HG03520 (cell line): ENCODE measurements at regions not wholly inside any gene's neighbourhood (a gene's known extent, or its start where the extent isn't known, plus 50 kb on each side); places are given as distances from the start of the nearest gene placed in this dataset.

ENCODE experiments used
- ATAC-seq: cut with Tn5 transposase; IDR thresholded peaks from one replicate; pipeline ENCODE4 v1.9.1; 2021; ENCODE audit warnings: mild to moderate bottlenecking, moderate library complexity; ENCODE audit not compliant: unreplicated experiment

DNA sequence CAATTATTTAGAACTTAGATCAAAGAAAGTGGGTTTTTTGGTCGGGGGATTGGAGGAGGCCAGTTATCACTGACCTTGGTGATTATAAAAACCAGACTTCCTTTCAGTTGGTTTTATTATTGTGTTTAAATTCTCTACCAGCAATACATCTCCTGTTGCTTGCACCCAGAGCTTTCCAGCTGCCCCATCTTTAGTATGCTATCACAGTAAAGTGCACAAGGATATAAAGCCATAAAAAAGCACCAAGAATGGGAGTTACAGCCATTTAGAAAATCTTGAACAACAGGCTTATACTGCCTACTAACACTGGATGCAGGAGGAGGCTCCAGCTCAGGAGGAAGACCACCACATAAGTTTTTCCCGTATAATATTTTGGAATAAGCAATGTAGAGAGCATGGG is 148.7 kb upstream of the OSR1 start:
- no peak for ATAC-seq

DNA sequence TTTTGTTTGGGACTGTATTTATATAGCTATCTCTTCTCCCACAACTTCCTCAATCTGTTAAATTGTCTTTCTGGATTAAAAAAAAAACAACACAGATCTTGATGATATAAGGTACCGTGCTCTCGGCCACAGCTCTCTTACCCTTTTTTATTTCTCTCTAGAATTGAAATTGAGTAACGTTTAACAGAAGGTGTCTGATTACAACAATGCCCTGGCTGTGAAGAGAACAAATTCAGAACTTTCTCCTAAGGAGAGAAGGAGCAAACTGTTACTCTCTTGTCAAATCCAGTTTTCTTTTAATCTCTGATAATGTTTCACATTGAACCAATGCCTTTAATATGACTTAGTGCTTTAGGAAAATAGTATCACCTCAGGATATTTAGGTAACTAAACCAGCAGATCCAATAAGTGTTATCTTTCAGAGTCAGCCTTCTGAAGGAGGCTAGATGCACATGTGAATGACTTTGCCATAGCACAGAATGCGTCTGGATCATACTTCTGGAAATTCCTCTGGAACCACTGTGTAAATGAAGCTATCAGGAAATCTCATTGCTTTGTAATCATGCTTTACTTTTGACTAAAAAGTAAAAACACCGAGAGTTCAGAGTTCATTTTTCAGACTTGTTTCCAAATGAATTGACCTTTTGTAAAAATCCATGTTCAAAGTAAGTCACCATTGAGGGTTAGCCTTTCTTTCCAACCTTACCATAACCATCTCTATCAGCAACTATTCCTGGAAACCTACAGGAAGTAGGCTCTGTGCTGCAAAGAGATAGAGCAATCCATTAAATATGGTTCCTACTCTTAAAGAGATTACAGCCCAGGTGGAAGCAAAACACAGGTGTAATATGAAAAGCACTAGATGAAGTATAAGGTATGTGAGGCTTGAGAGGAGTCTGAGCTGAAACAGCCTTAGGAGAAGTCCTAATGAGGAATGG is 147.0 kb upstream of the OSR1 start:
- no peak for ATAC-seq

DNA sequence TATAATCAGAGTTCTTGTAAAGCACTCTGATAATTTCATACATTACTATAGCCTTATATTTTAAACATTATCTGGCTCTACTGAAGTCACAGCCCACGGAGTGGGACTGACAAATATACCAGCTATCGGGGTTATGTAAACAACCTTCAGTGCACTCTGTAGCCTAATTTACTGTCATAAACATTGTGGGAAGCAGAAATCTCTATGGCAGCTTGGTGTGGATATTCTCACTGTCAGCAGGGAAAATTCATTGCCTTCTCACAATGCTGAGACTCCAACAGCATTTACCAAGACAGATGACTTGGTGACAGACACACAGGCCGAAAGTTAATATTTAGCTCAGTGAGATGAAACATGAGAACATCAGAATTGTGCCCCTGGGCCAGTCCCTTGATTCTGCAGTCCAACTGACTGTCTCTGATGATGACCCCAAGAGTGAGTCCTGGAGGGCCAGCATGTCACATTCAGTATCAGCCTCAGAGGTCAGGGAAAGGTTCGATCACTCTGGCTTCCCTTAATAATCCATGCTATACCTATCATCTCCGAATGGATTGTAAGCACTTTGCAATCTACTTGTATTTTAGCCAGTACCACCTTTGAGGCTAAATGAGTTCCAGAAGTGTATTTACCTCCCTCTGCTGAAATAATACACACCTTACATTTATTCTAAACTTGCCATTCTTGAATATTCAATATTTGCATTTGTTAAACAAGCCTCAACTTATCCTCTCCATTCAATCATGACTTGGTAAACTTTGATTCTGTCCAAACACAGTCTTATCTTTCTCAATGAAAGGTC is 146.2 kb upstream of the OSR1 start:
- no peak for ATAC-seq

DNA sequence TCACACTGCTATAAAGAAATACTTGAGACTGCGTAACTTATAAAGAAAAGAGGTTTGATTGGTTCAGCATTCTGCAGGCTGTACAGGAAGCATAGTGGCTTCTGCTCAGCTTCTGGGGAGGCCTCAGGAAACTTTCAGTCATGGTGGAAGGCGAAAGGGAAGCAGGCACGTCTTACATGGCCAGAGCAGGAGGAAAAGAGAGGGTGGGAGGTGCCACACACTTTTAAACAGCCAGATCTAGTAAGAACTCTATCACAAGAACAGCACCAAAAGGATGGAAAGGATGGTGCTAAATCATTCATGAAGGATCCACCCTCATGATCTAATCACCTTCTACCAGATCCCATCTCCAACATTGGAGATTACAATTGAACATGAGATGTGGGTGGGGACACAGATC is 145.5 kb upstream of the OSR1 start:
- no peak for ATAC-seq

DNA sequence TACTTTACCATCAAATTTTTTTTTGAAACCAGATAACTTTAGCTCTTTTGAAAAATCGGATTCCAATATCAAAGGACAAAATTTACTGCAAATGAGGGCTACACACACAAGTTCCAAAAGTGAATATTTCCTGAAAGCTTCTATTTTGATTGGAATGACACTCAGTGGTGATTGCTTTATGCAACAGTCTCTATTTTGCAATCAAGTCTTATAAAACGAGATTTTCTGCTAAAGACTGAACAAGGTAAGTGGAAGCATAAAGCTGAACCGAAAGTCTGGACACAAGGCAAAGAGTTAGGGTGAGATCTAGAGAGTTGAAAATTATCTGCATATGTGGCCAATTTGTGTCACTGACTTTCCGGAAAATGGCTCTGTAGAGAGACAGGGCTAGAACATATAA is 145.0 kb upstream of the OSR1 start:
- no peak for ATAC-seq

DNA sequence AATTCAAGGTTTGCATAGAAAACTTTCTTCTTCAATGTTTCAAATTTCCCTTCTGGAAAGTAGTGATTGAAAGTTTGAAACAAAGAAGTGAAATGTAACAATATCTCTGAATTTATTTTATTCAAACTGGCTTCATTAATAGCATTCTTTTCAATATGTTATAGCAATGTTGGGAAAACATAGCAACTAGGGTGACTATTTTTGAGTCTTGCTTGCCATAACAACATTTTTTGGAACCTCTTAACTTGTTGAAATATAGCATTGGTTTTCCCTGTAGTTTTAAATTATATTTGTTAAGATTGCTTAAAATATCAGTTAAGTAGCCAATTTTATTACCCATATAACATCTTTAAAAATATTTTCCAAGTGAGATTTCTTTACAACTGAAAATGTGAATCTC is 141.7 kb upstream of the OSR1 start:
- ATAC-seq = no peak

DNA sequence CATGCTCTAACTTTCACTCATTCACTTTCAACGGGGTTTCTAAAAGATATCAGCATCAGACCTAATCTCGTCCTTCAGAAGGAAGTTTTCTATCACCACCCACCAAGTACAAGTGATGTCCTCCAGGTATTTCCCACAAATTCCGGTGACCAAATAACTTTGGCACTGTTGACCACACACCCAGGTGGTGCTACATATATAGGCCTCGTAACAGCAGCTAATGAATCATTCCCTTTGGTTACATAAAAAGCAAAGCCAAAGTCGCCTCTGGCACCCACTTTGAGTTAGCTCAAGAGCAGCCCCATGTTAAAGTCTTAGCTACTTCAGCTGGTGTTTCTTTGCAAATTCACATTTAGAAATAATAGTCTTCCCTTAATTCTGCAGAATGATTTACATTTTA is 138.2 kb upstream of the OSR1 start:
- ATAC-seq = no peak

DNA sequence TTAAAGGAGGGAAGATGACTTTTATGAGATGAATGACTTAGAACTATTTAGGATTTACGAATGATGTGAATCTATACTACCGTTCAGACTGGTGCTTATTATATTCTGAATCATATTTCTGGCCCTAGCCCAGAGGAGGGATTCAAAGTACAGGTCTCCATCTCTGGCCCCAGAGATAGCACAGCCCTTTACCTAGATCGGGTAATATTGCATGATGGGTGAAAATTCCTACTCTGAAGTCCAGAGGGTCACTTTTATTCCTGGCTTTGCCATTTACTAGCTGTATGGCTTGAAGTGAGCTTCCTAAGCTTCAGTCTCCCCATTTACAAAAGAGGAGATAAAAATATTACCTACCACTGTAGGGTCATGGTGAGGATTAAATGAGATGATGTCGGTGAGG is 135.8 kb upstream of the OSR1 start:
- ATAC-seq = no peak

DNA sequence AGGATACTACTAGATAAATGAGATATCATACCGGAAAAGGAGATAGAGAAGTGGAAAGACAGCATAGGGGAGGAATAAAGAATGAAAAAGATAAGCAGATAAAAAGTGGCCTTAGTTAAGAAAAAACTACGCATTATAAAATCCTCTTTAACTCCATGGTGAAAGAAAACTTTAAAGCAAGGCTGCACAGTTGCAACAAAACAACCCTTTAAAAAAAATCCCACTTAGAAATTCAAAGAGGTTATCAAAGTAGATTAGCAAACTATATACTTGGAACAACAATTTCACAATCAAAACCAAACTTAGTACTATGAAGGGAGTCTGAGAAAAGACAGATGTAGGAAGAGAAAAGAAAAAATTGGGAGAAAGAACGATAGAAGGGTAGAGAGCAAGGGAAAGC is 133.4 kb upstream of the OSR1 start:
- ATAC-seq = no peak

DNA sequence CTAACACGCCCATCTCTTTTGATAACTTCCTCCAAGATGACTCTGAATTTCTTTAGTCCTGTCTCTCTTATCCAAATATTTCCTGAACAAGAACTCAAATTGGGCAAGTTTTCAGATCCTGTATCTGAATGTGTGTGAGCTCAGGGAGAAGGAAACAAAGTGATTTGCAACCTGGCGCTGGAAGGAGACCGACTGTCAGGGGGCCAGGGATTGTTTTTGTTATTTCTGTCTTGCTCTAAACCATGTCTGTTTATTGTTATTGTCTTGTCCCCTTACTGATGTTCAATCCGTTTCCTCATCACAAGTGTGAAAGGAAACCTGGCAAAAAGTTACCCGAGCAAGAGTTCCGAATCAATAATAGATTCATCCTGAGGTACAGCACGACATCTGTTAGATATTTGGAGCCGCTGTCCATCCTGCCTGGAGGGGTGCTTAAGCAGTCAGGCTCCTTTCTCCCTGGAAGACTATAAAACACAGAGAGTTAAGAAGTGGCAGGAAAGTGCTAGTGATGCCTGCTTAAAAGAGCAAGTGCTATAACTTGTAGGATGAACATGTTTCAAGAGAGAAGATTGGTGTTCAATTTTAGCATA is 132.5 kb upstream of the OSR1 start:
- ATAC-seq = no peak

DNA sequence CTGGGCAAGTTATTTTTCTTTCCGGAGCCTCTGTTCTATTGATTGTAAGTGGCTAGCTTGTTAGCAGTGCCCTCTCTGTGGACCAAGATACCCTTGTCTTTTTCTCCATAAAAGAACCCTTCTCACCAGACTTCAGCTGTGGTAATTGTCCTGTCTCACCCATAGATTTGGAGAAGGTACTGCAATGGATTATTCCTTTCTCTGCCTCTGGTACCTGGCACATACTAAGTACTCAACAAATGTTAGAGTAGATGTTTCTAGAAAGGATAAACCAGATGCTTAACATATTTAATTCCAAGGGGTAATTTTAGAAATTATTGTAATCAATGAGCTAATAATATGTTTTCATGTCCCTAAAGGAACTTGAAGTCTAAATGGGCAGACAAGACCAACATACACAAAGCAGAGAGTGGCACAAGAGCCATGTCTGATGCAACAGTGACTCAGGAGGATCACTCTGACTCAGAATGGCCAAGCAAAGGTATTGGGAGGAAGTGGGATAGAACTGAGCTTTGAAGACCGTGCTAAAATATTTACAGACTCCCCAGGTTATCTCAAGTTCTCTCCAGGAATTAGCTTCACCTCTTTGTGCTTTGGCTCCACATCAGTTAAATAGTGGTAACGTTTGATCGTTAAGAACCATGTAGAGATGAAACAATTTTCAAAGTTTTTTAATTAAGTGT is 129.7 kb upstream of the OSR1 start:
- ATAC-seq = peak; percentile 90

DNA sequence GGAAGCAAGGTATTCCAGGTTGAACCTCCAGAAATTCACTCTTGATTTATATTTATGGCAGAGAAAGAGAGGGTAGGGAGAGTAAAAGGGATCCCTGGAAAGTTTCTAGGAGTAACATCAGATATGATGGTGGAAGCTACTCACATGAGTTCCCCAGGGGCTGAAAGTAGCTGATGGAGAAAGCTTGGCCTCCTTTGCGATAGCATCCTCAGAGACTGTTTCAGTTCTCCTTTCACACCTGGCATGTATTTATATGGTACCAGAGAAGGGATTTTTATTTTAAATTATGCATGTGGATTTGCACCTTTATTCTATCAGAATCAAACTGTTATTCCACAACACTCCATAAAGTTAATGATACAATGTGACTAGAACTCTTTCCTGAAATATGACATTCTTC is 126.3 kb upstream of the OSR1 start:
- no peak for ATAC-seq

DNA sequence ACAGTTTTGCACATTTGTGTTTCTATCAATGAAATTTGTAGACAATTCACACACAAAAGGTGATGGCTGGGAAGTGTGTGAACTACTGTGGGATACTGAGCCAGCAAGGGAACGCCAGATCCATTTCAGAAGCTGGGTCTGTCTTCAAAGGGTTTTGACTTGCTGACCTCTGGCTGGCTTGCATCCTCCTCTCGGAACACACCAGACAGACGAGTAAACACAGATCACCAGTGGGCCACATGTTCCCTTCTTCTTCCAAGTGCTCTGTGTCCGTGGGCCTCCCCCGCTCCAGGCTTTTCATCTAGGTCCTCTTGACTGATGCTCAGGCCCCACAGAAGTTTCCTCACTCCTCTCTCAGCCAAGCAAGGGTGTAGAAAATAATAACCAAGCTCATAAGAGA is 122.2 kb upstream of the OSR1 start:
- ATAC-seq = no peak

DNA sequence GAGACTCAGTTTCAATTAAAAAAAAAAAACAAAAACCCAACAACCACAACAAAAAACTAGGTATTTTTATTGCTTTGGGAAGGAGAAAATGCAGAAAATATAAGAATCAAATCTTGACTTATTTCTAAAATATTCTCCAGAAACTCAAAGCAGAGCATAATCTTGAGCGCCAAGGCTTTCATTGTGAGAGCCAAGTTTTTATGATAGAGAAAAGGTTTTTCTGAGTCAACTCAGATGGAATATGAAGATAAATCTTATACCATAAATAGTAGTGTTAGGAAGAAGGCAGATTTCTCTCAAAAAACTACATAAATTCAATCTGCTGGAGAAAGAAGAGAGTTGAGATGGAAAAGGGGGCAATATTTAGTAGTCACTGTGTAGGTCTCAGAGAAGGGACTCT is 121.2 kb upstream of the OSR1 start:
- no peak for ATAC-seq

DNA sequence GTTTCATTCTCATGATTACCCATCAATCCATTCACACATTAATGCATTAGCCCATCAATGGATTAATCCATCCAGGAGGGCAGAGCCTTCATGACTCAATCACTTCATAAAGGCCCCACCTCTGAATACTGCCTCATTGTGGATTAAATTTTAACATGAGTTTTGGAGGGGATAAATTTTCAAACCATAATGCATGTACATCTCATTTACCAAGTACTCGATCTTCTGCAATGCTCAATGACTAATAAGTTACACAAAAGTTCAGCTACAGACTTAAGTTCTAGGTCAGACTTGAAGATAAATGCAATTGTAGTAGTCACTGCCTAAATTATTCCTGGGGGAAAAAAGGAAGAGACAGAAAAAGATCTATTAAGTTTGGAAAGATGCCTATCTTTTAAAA is 120.0 kb upstream of the OSR1 start:
- ATAC-seq = no peak

DNA sequence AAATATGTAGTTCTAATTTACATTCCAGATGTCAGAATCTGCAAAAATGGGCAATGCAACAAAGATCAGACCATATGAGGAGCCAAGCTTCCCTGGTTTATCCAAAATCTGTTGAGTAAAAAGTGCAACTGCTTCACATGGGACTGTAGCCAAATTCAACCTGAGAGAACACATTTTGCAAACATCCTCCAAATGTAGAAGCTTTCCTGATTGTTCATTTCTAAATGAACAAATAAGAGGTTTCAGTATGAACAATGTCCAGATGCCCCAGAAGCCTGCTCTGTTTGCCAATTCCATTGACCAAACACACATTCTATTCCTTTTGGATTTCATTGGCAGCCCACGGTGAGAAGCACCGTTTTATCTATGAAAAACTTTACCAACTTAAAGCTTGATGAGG is 117.9 kb upstream of the OSR1 start:
- ATAC-seq = no peak

DNA sequence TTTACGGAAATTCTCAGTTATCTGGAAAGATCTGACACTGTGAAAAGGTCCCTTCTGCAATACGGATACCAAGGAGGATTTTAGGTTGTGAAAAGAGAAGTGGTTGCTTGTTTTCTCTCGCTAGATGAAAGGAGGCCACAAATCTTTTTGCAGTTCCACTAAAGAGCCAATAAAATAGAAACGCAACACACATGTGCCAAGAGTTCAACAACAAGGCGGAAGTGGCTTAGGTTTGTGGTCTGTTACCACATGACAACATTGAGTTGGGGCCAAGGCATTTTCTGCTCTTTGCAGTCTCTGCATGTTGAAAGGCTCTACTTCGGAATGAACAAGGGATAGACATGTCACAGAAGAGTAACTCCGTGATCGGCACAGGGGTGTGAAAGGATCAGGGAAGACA is 115.7 kb upstream of the OSR1 start:
- ATAC-seq = peak; percentile 95

DNA sequence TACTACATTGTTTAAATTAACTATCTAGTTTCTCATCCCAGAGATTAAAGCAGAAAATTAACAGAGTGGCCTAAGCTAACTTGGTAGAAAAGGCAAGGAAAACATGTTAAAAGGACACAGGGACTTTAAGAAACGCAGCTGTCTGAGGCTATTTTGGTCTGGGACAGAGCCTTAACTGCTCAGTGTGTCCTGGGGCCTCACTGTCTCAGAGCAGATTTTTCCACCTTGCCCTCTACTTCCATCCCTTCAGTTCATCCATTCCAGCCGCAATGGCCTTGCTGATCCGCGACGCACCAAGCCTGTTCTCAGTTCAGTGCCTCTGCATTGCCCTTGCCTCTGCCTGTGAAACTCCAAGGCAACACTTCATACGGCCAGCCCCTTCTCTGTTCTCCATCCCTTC is 114.9 kb upstream of the OSR1 start:
- ATAC-seq = no peak

DNA sequence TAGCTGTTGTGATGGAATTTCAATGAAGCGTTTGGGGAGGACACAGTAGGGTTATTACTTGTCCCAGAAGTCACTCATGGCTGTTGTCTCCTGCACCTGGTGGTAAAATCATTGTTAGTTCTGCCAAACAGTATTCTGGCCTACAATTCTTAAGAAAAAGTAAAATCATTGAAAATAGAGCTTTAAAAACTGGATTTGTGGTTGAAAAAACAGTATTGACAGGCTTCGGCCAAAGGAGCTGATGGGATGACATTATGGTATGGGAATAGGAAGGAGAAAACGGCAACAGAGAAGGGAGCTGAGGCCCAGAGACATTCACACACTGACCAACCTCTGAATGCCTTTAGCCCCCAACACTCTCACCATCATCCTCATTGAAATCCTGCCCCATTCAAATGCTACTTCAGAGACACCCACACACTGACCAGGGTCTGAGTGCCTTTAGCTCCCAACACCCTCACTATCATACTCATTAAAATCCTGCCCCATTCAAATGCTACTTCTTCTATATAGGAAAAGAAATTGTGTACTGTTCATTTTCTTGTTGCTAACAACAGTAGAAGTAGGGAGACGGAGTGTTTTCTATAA is 114.1 kb upstream of the OSR1 start:
- ATAC-seq = no peak

DNA sequence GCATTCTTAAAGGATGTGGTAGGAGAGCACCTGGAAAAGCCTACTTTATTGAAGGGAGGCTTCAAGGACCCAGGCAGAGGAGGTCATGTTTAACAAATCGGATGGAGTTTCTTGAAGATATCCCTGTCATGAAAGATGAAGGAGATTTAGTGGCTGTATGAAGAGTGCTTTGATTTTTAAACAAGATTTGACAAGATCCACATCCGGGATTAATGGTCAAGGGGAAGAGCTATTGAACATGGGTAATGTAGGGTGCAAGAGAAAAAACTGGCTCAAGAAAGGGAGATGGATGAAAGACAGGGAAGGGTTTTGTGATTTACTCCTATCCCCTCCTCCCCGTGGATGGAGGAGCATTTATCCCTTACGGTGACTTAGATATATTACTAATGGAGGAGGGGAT is 113.1 kb upstream of the OSR1 start:
- no peak for ATAC-seq

DNA sequence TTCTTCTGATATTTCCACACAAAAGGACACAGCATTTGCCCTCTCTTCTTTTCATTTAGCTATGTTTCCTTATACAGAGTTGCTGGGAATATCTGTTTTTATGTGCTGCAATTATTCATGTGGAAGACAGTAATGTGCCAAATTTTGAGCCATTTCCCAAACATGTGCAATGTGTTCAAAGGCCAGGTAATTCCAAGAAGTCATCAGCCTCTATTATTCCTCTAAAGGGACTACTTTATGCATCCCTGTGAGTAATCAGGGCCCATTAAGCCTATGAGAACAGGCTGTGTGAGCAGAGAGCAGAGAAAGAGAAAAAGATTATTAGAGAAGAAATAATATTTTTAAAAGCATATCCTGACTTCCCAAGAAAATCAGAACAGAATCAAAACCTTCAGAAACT is 107.6 kb upstream of the OSR1 start:
- no peak for ATAC-seq
